Astrocyte (in vitro differentiated cells and primary cell): ENCODE measurements at regions not wholly inside any gene's neighbourhood (a gene's known extent, or its start where the extent isn't known, plus 50 kb on each side); places are given as distances from the start of the nearest gene placed in this dataset.

ENCODE experiments used
- DNase-seq: peaks from one replicate; pipeline ENCODE4 v3.0.0-alpha.2; 2010; ENCODE audit warnings: low read depth
- FAIRE-seq: peaks from 2 replicates; lab custom pipeline; 2011; peaks lifted over from hg19 to GRCh38; lab: Jason Lieb, UNC
- H2AFZ ChIP-seq: 2 replicates; pipeline ENCODE4 v1.6.0; 2012; ENCODE audit warnings: low read depth, low read length, inconsistent platforms
- H3K27ac ChIP-seq: 2 replicates; pipeline ENCODE4 v1.5.1; 2011; ENCODE audit warnings: low read depth, low read length, inconsistent platforms
- H3K27me3 ChIP-seq: 2 replicates; pipeline ENCODE4 v1.6.0; 2011; ENCODE audit warnings: low read length, inconsistent platforms; ENCODE audit not compliant: insufficient read depth
- H3K36me3 ChIP-seq: 2 replicates; pipeline ENCODE4 v1.5.1; 2011; ENCODE audit warnings: low read length, inconsistent platforms; ENCODE audit not compliant: insufficient read depth
- H3K4me1 ChIP-seq: 2 replicates; pipeline ENCODE4 v1.5.1; 2011; ENCODE audit warnings: low read length, inconsistent platforms; ENCODE audit not compliant: insufficient read depth
- H3K4me2 ChIP-seq: 2 replicates; pipeline ENCODE4 v1.6.0; 2012; ENCODE audit warnings: low read length, inconsistent platforms
- H3K4me3 ChIP-seq: 2 replicates; pipeline ENCODE4 v1.5.1; 2011; ENCODE audit warnings: low read depth, mild to moderate bottlenecking, low read length, inconsistent platforms; ENCODE audit not compliant: insufficient read depth
- H3K79me2 ChIP-seq: 2 replicates; pipeline ENCODE4 v1.6.0; 2012; ENCODE audit warnings: mild to moderate bottlenecking, low read length, inconsistent platforms; ENCODE audit not compliant: insufficient read depth
- H3K9ac ChIP-seq: 2 replicates; pipeline ENCODE4 v1.6.0; 2012; ENCODE audit warnings: mild to moderate bottlenecking, low read length, inconsistent platforms
- H3K9me3 ChIP-seq: 2 replicates; pipeline ENCODE4 v1.5.1; 2012; ENCODE audit warnings: low read depth, mild to moderate bottlenecking, low read length, inconsistent platforms; ENCODE audit not compliant: insufficient read depth
- H4K20me1 ChIP-seq: 2 replicates; pipeline ENCODE4 v1.6.0; 2012; ENCODE audit warnings: low read length, inconsistent platforms; ENCODE audit not compliant: insufficient read depth
- H3K27ac Mint-ChIP-seq: one replicate; pipeline ENCODE4 v1.8.0; 2021; ENCODE audit warnings: mild to moderate bottlenecking, mixed read lengths; ENCODE audit not compliant: unreplicated experiment
- H3K27me3 Mint-ChIP-seq: one replicate; pipeline ENCODE4 v1.8.0; 2021; ENCODE audit warnings: low read depth, mixed read lengths; ENCODE audit not compliant: unreplicated experiment
- H3K36me3 Mint-ChIP-seq: one replicate; pipeline ENCODE4 v1.8.0; 2021; ENCODE audit warnings: low read depth, mixed read lengths; ENCODE audit not compliant: unreplicated experiment
- H3K4me1 Mint-ChIP-seq: one replicate; pipeline ENCODE4 v1.8.0; 2021; ENCODE audit warnings: low read depth, mixed read lengths; ENCODE audit not compliant: unreplicated experiment
- H3K4me3 Mint-ChIP-seq: one replicate; pipeline ENCODE4 v1.8.0; 2021; ENCODE audit warnings: mild to moderate bottlenecking, moderate library complexity, mixed read lengths; ENCODE audit not compliant: unreplicated experiment
- H3K9me3 Mint-ChIP-seq: one replicate; pipeline ENCODE4 v1.8.0; 2021; ENCODE audit warnings: mild to moderate bottlenecking, mixed read lengths; ENCODE audit not compliant: unreplicated experiment
- CTCF ChIP-seq: IDR thresholded peaks from 2 replicates; pipeline ENCODE4 v1.5.1; 2011; ENCODE audit warnings: low read depth, mild to moderate bottlenecking, inconsistent platforms, low read length, moderate library complexity; ENCODE audit not compliant: insufficient read depth
- EZH2 ChIP-seq: IDR thresholded peaks from 2 replicates; pipeline ENCODE4 v1.6.1; 2012; ENCODE audit warnings: mild to moderate bottlenecking, low read length, inconsistent platforms; ENCODE audit not compliant: insufficient read depth

GRCh38 chr17:56708670-56709410 is 115.3 kb downstream of the NOG start:
- H3K27me3 Mint-ChIP-seq = no peaks in the 10 kb centered on the region
- no peak for DNase-seq
- no peak overlapping the region for H2AFZ ChIP-seq

GRCh38 chr17:56710986-56711385 is 117.5 kb downstream of the NOG start:
- TF ChIP-seq CTCF = no peak
- no peak for TF ChIP-seq EZH2
- Mint-ChIP-seq H3K27me3 (peaks cover 2% of the 10 kb centered on the region), H3K4me3 (no peak overlapping the region), H3K27ac (no peak overlapping the region), H3K9me3 (peaks cover 5% of the 10 kb centered on the region), H3K36me3 (no peaks in the 10 kb centered on the region), H3K4me1 (peaks cover 24% of the 10 kb centered on the region)
- Histone ChIP-seq H3K79me2 (no peaks in the 10 kb centered on the region), H3K4me2 (no peak overlapping the region), H3K36me3 (no peaks in the 10 kb centered on the region), H3K4me1 (peaks cover 3% of the 10 kb centered on the region), H4K20me1 (no peaks in the 10 kb centered on the region), H2AFZ (no peak overlapping the region), H3K27me3 (no peaks in the 10 kb centered on the region), H3K4me3 (no peak overlapping the region), H3K27ac (no peak overlapping the region), H3K9me3 (no peaks in the 10 kb centered on the region), H3K9ac (no peak overlapping the region)
- FAIRE-seq (no peak), DNase-seq (no peak)

More at GRCh38 chr17:56708670-56709410, 115.3 kb downstream of the NOG start:
- Mint-ChIP-seq H3K9me3 (peaks cover 5% of the 10 kb centered on the region), H3K36me3 (no peaks in the 10 kb centered on the region), H3K4me1 (peaks cover 29% of the 10 kb centered on the region), H3K27ac (no peak overlapping the region), H3K4me3 (peak overlapping the region; percentile 40)
- Histone ChIP-seq H3K4me1 (peaks cover 3% of the 10 kb centered on the region), H3K9ac (no peak overlapping the region), H3K27ac (no peak overlapping the region), H3K4me3 (no peak overlapping the region), H3K79me2 (no peaks in the 10 kb centered on the region), H3K9me3 (no peaks in the 10 kb centered on the region), H3K36me3 (no peaks in the 10 kb centered on the region), H3K4me2 (no peak overlapping the region), H4K20me1 (no peaks in the 10 kb centered on the region), H3K27me3 (no peaks in the 10 kb centered on the region)
- no peak for FAIRE-seq
- TF ChIP-seq EZH2 (no peak), CTCF (no peak)

- no peak overlapping the region for H2AFZ ChIP-seq
- H3K4me3 Mint-ChIP-seq = no peak overlapping the region
- peaks cover 5% of the 10 kb centered on the region for H3K9me3 Mint-ChIP-seq
- H3K36me3 ChIP-seq = no peaks in the 10 kb centered on the region
- no peaks in the 10 kb centered on the region for H3K9me3 ChIP-seq
- H3K79me2 ChIP-seq = no peaks in the 10 kb centered on the region
- no peaks in the 10 kb centered on the region for H4K20me1 ChIP-seq
- H3K4me2 ChIP-seq = no peak overlapping the region
- H3K27ac Mint-ChIP-seq = no peak overlapping the region
- H3K36me3 Mint-ChIP-seq = no peaks in the 10 kb centered on the region
- H3K27ac ChIP-seq = no peak overlapping the region
- no peak overlapping the region for H3K4me3 ChIP-seq
- H3K27me3 ChIP-seq = peaks cover 9% of the 10 kb centered on the region
- H3K27me3 Mint-ChIP-seq = peaks cover 2% of the 10 kb centered on the region
- TF ChIP-seq CTCF = peak; percentile 75
- TF ChIP-seq EZH2 = no peak
- DNase-seq (peak; percentile 48), FAIRE-seq (no peak)
- peaks cover 10% of the 10 kb centered on the region for H3K4me1 Mint-ChIP-seq
- no peaks in the 10 kb centered on the region for H3K4me1 ChIP-seq
- H3K9ac ChIP-seq = no peak overlapping the region
Observed at GRCh38 chr17:56715613-56716357, 117.9 kb downstream of the C17orf67 start.
